ELF-1 (cell line): ENCODE measurements at regions not wholly inside any gene's neighbourhood (a gene's known extent, or its start where the extent isn't known, plus 50 kb on each side); places are given as distances from the start of the nearest gene placed in this dataset.
"Not testable (repeated sequence)": the region's sequence is repeated elsewhere in the genome, so short reads cannot be mapped to it uniquely, and the experiment has no call there.

Experiments
- DNase-seq: peaks from one replicate; pipeline ENCODE4 v3.0.0-alpha.2; 2016; ENCODE audit warnings: low read depth, low spot score

DNA sequence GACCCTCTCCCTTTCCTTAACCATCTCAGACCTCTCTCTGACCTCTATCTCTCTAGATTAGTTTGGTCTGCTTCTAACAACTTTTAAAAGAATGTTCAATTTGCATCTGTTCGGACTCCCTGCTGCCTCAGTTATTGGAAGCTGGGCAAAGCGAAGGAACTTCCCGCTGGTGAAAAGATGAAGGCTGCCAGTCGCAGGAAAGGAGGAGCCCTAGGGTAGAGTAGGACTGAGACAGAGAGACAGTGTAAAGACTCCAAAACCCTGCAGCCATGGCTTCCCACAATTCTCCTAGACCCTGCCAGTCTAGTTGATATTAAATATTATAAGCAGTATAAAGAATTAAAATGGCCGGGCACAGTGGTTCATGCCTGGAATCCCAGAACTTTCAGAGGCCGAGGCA, 581.8 kb downstream of the EPM2A start:
- no peak for DNase-seq

DNA sequence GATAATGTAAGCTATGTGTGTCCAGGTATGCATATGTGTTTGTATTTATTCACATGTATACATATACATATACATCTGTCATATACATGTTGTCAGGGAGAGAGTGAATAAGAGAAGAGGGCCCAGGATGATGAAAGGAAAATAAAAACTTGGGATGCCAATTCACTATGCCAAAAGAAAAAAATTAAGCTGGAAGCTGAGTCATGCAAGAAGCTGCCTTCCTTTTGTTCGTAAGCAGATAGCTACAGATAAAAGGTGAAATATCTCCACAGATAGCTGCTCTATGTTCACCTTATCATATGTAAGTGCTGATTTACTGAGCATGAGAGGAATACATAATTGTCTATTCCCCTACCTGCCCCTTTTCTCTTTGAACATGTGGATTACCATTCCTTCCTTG, 579.9 kb downstream of the EPM2A start:
- DNase-seq = no peak

DNA sequence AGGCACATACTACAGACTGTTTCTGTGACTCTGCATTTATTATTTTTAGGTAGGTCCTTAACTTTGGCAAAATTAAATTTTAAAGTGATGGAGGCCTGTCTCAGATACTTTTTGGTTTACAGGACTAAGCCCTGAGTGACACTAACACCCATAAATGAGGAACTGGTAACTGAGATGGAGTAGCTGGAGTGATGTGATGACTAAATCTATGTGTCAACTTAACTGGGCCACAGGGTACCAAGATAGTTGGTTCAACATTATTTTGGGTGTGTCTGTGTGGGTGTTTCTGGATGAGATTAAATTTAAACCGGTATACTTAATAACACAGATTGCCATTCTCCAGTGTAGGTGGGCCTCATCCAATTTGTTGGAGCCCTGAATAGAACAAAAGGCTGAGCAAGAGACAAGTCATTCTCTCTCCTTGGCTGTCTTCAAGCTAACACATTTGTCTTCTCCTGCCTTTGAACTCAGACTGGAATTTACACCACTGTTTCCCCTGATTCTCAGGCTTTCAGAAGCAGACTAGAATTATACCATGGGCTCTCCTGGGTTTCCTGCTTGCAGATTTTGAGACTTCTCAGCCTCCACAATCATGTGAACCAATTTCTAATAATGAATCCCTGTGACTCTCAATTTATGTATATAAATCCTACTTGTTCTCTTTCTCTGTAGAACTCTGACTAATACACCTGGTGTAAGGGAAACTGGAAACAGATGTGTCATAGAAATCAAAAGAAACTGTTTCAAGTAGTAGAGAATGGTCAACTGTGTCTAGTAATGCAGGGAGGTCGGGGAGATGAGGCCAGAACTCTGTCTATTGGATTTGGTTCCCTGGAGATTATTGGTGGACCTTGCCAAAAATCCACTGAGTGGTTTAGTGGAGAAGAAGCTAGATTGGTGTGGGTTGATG, 579.2 kb downstream of the EPM2A start:
- no peak for DNase-seq

DNA sequence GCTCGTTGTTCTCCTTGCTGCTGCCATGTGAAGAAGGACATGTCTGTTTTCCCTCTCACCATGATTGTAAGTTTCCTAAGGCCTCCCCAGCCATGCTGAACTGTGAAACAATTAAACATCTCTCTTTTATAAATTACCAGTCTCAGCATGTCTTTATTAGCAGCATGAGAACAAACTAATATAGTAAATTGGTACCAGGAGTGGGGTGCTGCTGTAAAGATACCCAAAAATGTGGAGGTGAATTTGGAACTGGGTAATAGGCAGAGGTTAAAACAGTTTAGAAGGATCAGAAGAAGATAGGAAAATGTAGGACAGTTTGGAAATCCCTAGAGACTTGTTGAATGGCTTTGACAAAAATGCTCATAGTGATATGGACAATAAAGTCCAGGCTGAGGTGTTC, 576.7 kb downstream of the EPM2A start:
- not testable (repeated sequence) for DNase-seq

DNA sequence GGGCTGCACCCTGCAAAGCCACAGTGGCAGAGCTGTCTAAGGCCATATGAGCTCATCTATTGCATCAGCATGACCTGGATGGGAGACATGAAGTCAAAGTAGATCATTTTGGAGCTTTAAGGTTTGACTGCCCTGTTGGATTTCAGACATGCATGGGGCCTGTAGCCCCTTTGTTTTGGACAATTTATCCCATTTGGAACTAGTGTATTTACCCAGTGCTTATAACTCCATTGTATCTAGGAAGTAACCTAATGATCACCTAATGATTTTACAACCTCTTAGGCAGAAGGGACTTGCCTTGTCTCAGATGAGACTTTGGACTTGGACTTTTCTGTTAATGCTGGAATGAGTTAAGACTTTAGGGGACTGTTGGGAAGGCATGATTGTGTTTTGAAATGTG, 575.4 kb downstream of the EPM2A start:
- no peak for DNase-seq

DNA sequence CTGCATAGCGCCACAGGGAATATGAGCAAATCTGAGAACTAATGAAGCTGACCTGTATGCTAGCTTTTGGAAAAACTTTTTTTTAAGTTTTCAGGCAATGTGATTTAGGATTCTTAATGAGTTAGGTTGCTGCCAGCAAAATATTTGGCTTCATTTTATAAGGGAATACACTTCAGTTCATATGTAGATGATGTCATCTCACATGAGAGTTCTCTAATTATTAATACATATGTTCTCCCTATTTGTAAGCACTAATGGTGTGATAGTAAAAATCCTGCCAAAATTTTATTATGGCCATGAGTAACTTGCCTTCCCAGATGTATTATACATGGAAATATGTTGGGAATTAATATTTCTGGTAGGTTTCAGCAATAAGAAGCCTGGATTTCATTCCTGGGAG, 573.8 kb downstream of the EPM2A start:
- no peak for DNase-seq

DNA sequence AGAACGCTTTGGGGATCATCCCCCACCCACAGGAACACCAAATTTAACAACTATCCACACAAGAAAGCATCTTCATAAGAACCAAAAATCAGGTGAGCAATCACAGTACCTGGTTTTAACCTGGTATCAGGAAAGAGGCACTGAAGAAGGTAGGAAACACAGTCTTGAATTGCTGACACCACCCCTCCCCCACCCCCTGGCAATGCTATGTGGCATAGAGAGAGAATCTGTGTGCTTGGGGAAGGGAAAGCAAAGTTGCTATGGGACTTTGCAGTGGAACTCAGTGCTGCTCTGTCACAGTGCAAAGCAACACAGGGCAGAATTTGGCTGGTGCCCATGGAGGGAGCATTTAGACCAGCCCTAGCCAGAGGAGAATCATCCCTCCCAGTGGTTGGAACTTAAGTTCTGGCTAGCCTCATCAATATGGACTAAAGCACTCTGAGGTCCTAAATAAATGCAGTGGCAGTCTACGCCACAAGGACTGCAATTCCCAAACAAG, 565.5 kb downstream of the EPM2A start:
- peak; percentile 15 for DNase-seq

DNA sequence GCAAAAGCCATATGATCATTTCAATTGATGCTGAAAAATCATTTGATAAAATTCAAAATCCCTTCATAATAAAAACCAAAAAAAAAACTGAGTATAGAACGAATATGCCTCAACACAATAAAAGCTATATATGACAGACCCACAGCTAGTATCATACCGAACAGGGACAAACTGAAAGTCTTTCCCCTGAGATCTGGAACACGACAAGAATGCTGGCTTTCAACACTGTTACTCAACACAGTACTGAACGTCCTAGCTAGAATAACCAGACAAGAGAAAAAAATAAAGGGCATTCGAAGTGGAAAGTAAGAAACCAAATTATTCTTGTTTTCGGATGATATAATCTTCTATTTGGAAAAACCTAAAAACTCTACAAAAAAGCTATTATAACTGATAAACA, 559.9 kb downstream of the EPM2A start:
- no peak for DNase-seq

DNA sequence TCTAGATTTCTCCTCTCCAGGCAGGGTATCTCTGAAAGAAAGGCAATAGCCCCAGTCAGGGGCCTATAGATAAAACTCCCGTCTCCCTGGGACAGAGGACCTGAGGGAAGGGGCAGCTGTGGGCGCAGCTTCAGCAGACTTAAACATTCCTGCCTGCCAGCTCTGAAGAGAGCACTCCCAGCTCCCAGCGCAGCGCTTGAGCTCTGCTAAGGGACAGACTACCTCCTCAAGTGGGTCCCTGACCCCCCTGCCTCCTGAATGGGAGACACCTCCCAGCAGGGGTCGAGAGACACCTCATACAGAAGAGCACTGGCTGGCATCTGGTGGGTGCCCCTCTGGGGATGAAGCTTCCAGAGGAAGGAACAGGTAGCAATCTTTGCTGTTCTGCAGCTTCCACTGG, 556.9 kb downstream of the EPM2A start:
- no peak for DNase-seq

DNA sequence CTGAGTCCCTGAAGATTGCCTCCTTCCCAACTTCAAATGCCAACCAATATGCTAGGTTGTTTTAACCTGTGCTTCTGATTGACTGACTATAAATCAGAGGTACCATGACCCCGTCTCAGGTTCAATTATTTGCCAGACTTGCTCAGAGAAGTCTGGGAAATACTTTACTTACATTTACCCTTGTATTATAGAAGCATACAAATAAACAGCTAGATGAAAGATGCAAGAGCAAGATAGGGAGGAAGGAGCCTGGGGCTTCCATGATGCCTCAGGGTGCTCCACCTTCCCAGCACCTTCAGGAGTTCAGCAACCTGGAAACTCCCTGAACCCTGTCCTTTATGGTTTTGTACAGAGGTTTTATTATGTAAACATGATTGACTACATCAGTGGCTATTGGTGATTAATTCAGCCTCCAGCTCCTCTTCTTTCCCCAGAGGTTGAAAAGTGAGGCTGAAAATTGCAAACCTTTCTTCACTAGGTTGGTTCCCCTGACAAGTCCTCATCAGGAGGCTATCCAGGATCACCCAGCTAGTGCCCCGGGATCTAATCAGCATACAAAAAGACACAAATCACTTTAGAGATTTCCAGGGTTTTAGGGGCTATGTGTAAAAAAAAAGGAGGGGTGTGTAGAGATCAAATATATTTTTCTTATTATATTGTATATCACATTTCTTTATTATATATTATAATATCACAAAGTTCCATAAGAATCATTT, 547.7 kb downstream of the EPM2A start:
- peak; percentile 29 for DNase-seq

DNA sequence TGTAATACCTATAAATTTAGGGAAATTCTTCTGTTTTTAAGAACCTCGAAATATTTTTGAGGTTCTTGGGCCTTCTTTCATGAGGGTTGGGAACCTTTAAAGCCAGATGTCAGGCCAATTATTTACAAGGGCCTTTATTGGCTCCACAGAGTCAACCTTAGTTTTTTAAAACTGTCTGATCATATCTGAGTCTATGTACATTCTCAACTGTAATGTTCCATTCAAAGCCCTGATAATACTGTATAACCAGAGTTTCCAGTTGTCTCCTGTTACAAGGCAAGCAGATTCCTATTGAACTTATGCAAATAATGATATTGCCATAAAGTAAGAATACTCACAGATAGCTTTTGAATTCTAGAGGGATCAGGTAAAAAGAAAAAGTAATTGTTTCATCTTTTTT, 545.5 kb downstream of the EPM2A start:
- DNase-seq = no peak

DNA sequence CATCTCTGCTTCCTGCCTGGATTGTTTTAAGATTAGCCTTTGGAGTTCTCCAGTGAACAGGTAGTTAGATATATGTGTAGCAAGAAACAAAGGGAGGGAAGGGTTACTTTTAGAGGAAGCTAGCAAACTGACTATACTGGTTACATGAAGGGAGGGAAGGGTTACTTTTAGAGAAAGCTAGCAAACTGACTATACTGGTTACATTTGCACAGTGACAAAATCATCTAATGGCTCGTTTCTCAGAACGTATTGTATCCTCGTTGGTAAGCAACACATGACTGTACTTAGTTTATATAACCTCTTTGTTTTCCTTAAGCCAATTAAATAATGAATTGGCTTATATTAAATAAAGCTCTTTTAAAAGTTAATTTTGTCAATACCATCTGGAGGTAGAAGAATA, 540.9 kb downstream of the EPM2A start:
- no peak for DNase-seq

DNA sequence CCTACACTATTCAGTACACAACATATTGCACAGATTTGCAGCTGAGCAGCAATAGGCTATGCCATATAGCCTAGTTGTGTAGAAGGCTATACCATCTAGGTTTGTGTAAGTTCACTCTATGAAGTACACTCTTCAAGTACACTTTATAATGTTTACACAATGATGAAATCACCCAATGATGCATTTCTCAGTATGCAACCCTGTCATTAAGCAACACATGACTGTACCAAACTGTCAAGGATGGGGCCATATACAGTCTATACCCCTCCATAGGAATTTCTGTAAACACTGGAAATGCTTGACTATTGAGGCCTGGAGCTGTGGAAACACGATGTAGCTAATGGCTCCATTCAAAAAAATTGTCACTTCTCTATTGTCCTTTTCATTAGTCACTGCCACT, 535.4 kb downstream of the EPM2A start:
- DNase-seq = no peak

DNA sequence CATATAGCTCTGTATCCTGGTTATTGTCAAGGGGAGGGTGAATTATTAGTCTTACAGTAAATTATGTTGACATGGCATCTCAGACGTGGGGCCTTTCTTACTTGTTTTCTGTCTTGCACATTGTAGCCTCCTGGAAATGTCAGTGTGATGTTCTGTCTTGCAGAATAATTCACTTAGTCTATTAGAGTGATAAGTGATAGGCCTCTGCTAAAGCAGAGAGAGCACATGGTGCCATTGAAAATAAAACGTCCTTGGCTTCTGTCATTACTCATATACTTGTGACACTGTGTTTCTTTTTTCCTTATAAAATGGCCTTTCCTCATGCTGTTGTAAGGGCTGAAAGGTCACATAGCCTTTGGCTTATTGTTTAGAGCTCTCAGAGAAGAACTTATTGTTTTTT, 531.0 kb downstream of the EPM2A start:
- DNase-seq = no peak

DNA sequence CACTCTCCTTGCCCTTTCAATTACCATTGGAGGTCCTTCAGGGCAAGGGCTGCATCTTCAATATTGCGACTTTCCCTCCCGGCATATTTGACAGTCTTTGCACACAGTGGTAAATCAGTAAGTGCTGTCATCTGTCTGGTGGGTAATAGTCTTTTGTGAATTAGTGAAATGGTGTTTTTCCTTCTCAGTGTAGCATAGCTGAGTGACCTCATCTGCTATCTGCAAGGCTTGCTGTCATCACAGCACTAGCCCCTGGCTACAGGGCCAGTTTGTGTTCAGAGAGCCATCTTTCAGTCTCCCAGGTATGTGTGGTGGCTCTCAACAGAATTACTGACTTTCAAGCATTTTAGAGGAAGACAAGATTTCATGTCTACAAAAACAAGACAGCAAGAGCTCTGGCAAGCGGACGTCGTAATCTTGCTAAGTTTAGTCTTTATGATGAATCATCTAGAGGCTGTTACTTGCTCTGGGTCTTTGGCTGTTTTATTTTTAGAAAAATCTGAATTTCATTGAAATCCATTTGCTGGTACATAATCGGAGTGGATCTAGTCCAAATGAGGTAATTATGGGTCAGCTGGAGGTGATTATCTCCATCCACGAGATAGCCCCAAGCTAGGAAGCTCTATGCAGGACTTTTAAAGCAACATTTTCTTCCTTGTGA, 528.9 kb downstream of the EPM2A start:
- DNase-seq = peak; percentile 15

DNA sequence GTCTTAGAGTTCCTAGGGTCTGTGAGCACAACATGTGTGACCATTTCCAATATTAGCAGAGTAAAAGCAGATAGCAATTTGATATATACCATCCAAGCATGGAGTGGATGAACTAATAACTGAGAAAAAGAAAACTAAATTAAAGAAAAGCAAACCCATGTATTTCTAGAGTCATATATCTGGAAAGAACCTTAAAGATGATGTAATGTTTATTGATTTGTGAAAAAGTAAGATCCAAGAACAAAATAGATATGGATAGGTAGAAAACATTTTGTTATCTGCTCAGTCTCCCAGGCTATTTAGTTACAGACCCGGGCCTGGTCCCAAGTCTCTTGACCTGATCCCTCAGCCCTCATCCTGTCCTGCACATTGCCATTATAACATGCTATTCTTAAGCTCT, 526.8 kb downstream of the EPM2A start:
- no peak for DNase-seq

DNA sequence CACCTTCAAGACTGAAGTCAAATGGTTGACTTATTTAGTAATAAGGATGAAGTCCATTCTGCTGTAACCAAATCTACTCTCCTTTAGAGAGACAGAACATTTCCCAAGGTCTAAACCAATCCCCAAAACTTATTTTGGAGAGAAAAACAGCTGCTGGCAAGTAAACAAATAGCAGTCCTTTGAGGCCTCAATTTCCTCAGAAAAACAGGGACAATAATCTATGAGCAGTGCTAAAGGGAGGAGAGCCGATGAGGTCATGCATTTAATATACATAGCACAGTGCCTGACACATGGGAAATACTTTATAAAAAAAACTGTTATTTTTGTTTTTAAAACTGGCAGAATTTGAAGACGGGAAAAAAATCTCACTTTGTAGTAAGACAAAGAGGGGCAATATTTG, 526.0 kb downstream of the EPM2A start:
- no peak for DNase-seq

DNA sequence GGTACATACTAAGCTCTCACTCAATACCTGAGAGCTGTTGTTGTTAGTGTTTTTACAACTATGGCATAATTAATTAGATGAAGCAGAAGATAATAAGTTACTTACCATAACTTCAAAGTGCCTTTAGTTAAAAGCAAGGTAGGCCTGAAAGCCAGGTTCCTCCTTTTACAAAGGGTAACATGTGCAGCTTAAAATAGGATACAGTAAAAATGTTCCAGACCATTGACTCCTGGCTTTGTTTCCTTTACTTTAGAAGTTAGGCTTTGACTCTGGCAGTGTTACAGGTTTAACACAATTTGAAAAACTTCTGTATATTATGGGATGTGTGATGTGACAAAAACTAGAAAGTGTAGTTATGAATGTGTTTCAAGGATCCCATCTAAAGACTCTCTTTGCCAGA, 522.5 kb downstream of the EPM2A start:
- DNase-seq = no peak

DNA sequence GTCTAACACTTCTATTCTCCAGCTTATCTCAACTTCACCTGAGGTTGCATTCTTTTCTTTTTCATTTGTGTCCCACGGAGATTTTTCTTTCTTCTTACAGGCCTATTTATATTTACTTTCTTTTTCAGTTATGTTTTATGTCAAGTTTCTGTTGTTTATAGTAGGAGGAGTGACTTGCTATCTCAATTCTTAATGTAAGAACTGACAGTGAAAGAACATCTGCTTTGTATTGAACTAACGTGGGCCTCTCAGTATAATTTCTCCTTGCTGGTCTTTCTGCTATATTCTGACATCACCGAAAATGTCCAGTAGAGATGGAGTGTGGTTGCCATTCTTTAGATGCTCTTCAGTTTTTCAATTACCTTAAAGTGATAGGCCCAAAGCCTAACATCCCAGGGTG, 521.7 kb downstream of the EPM2A start:
- no peak for DNase-seq

DNA sequence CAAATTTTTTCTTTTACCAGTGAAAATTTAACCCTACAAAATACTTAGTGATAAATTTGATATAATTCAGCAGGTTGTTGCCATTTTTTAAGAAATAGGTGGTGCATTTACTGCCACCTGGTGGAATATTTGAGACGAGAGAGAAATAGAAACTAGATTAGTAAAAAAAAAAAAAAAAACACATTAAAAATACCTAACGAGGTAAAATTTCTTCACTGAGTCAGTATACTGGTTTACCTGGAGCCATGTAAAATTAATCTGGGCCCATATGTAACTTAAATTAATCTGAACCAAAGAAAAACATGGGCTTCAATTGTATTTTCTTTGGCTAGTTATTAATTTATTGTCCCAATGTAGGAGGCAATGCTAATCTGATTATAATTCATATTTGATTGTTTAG, 520.8 kb downstream of the EPM2A start:
- no peak for DNase-seq

DNA sequence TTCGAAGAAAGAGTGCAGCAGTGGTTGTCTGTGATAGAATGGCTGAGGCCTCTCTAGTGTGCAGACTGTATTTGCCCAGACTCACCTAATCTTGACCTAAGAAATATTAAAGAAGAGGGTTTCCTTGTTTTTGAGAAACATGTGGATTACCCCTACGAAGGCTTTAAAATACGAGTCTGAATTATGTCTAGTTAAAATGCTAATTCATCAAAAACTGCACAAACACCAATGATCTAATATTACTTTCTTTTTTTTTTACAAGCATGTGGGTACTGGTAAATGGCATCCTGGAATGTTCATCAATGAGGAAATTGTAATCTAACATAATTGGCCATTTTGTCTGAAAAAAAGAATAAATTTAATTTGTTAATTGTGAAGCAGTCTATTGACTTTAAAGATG, 510.9 kb downstream of the EPM2A start:
- no peak for DNase-seq

DNA sequence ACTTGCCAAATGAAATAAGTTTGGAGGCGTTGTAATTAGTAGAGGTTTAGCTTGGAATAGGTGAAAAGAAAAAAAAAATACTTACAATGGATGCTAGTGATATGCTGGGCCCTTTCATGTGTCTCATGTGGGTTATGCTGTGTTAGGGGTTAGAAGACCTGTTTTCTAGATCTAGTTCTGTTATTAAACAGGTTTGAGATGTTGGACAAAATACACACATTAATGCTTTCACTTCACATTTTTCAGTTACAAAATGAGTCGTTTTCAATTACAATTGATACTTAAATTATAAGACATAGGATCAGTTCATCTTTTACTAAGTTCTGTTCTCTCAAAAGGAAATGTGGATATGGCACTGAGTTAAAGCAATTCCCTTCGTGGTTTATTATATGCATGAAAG, 509.8 kb downstream of the EPM2A start:
- DNase-seq = no peak
